Smooth muscle cell (in vitro differentiated cells): ENCODE measurements at regions not wholly inside any gene's neighbourhood (a gene's known extent, or its start where the extent isn't known, plus 50 kb on each side); places are given as distances from the start of the nearest gene placed in this dataset.

Experiments used
- DNase-seq: peaks from one replicate; lab custom pipeline; 2025; ENCODE audit not compliant: unreplicated experiment; lab: John Stamatoyannopoulos, UW
- H2AFZ ChIP-seq: fragments of 200-600 bp; sonication (generic); 2 replicates; pipeline ENCODE4 v1.6.0; 2016; ENCODE audit warnings: antibody characterized with exemption, low read depth, mild to moderate bottlenecking
- H3F3A ChIP-seq: fragments of 200-600 bp; sonication (generic); 2 replicates; pipeline ENCODE4 v1.6.0; 2017; ENCODE audit warnings: antibody characterized with exemption, low read depth
- H3K27ac ChIP-seq: fragments of 200-600 bp; sonication (generic); 2 replicates; pipeline ENCODE4 v1.5.1; 2016; ENCODE audit warnings: low read depth, mild to moderate bottlenecking
- H3K27me3 ChIP-seq: fragments of 200-600 bp; sonication (generic); 2 replicates; pipeline ENCODE4 v1.6.1; 2016; ENCODE audit warnings: low read depth, mild to moderate bottlenecking
- H3K36me3 ChIP-seq: fragments of 200-600 bp; sonication (generic); 2 replicates; pipeline ENCODE4 v1.5.1; 2016; ENCODE audit warnings: low read depth
- H3K4me1 ChIP-seq: fragments of 200-600 bp; sonication (generic); 2 replicates; pipeline ENCODE4 v1.5.1; 2016; ENCODE audit warnings: low read depth
- H3K4me2 ChIP-seq: fragments of 200-600 bp; sonication (generic); 2 replicates; pipeline ENCODE4 v1.6.0; 2016; ENCODE audit warnings: mild to moderate bottlenecking
- H3K4me3 ChIP-seq: fragments of 200-600 bp; sonication (generic); 2 replicates; pipeline ENCODE4 v1.5.1; 2016; ENCODE audit warnings: mild to moderate bottlenecking
- H3K79me2 ChIP-seq: fragments of 200-600 bp; sonication (generic); 2 replicates; pipeline ENCODE4 v1.6.0; 2016; ENCODE audit warnings: low read depth, mild to moderate bottlenecking
- H3K9ac ChIP-seq: fragments of 200-600 bp; sonication (generic); 2 replicates; pipeline ENCODE4 v1.6.0; 2016; ENCODE audit warnings: low read depth
- H3K9me3 ChIP-seq: fragments of 200-600 bp; sonication (generic); replicated peaks from 2 replicates; pipeline ENCODE4 v1.5.1; 2016; ENCODE audit warnings: low read depth
- H4K20me1 ChIP-seq: fragments of 200-600 bp; sonication (generic); 2 replicates; pipeline ENCODE4 v1.6.0; 2016; ENCODE audit warnings: low read depth
- CTCF ChIP-seq: fragments of 200-600 bp; sonication (generic); IDR thresholded peaks from 2 replicates; pipeline ENCODE4 v1.5.1; 2017; ENCODE audit warnings: borderline replicate concordance, mild to moderate bottlenecking, antibody characterized with exemption; ENCODE audit not compliant: insufficient read depth, poor library complexity, severe bottlenecking
- WGBS: methylation state at CpG from one replicate; pipeline ENCODE4 v1.1.7; 2016; ENCODE audit warnings: low lambda C conversion rate; 5-methylcytosine and 5-hydroxymethylcytosine counted together

GRCh38 chr1:214840356-214840755 lies 237.4 kb downstream of the CENPF start:
- Histone ChIP-seq H3K4me2 (no peak overlapping the region), H4K20me1 (no peaks in the 10 kb centered on the region), H3K27ac (no peak overlapping the region), H3F3A (no peaks in the 10 kb centered on the region), H3K9me3 (no peaks in the 10 kb centered on the region), H2AFZ (no peak overlapping the region), H3K27me3 (no peaks in the 10 kb centered on the region), H3K4me1 (no peaks in the 10 kb centered on the region), H3K9ac (no peak overlapping the region), H3K36me3 (no peaks in the 10 kb centered on the region), H3K4me3 (no peak overlapping the region), H3K79me2 (no peaks in the 10 kb centered on the region)
- DNase-seq: no peak
- TF ChIP-seq CTCF: no peak
- WGBS: 54% methylated on average over 3 of the region's 3 CpGs

- no peaks in the 10 kb centered on the region for H3K79me2 ChIP-seq
- no peak overlapping the region for H3K4me3 ChIP-seq
- no peaks in the 10 kb centered on the region for H3K9me3 ChIP-seq
- H3K9ac ChIP-seq: no peak overlapping the region
- no peak for TF ChIP-seq CTCF
- H4K20me1 ChIP-seq: no peaks in the 10 kb centered on the region
- no peak overlapping the region for H3K4me2 ChIP-seq
- peak overlapping the region; percentile 49 for H3K27ac ChIP-seq
- WGBS: 45% methylated on average over 2 of the region's 2 CpGs
- H3K36me3 ChIP-seq: no peaks in the 10 kb centered on the region
- no peak overlapping the region for H2AFZ ChIP-seq
- H3K4me1 ChIP-seq: no peaks in the 10 kb centered on the region
- no peaks in the 10 kb centered on the region for H3F3A ChIP-seq
- no peaks in the 10 kb centered on the region for H3K27me3 ChIP-seq
- DNase-seq: no peak
These were observed 239.7 kb upstream of the KCNK2 start for GRCh38 chr1:214842856-214843255.

- no peak overlapping the region for H2AFZ ChIP-seq
- no peak for TF ChIP-seq CTCF
- H3F3A ChIP-seq: no peaks in the 10 kb centered on the region
- no peaks in the 10 kb centered on the region for H3K27me3 ChIP-seq
- no peaks in the 10 kb centered on the region for H3K9me3 ChIP-seq
- no peak for DNase-seq
- no peaks in the 10 kb centered on the region for H3K36me3 ChIP-seq
- peak overlapping the region; percentile 49 for H3K27ac ChIP-seq
- no peaks in the 10 kb centered on the region for H4K20me1 ChIP-seq
- H3K4me1 ChIP-seq: no peaks in the 10 kb centered on the region
- no peak overlapping the region for H3K9ac ChIP-seq
- no peaks in the 10 kb centered on the region for H3K79me2 ChIP-seq
- H3K4me3 ChIP-seq: no peak overlapping the region
- no peak overlapping the region for H3K4me2 ChIP-seq
These were observed 239.3 kb upstream of the KCNK2 start for GRCh38 chr1:214843281-214843680.

GRCh38 chr1:214844319-214844718 lies 238.2 kb upstream of the KCNK2 start:
- TF ChIP-seq CTCF: no peak
- H3K9ac ChIP-seq: no peak overlapping the region

More at GRCh38 chr1:214844319-214844718, 238.2 kb upstream of the KCNK2 start:
- H3K27ac ChIP-seq: no peak overlapping the region
- WGBS: 81% methylated on average over 4 of the region's 4 CpGs
- no peak overlapping the region for H3K4me2 ChIP-seq
- no peaks in the 10 kb centered on the region for H3K79me2 ChIP-seq
- H3K4me1 ChIP-seq: no peaks in the 10 kb centered on the region
- H3K36me3 ChIP-seq: no peaks in the 10 kb centered on the region
- H3K4me3 ChIP-seq: no peak overlapping the region
- H3F3A ChIP-seq: no peaks in the 10 kb centered on the region
- DNase-seq: no peak
- H2AFZ ChIP-seq: no peak overlapping the region
- H4K20me1 ChIP-seq: no peaks in the 10 kb centered on the region
- H3K27me3 ChIP-seq: no peaks in the 10 kb centered on the region
- no peaks in the 10 kb centered on the region for H3K9me3 ChIP-seq
